ENCODE measurements at regions not wholly inside any gene's neighbourhood (a gene's known extent, or its start where the extent isn't known, plus 50 kb on each side); places are given as distances from the start of the nearest gene placed in this dataset.
A peak's percentile ranks its signal among the peaks of the same experiment; 100 is the strongest.

- TF ChIP-seq GATA3 (IDR thresholded peaks at IDR 0.05; ENCODE audit: low read depth, low read length), result no peak
- TF ChIP-seq GATA2 (IDR thresholded peaks at IDR 0.05; ENCODE audit: low read depth, low read length), result no peak
Observed at GRCh38 chr7:36039671-36040070, 113.4 kb upstream of the EEPD1 start.

GRCh38 chr7:36040679-36041078, 112.4 kb upstream of the EEPD1 start:
- no peak for TF ChIP-seq GATA3 (IDR thresholded peaks at IDR 0.05; ENCODE audit: low read depth, low read length)
- no peak for TF ChIP-seq GATA2 (IDR thresholded peaks at IDR 0.05; ENCODE audit: low read depth, low read length)

- no peak for TF ChIP-seq GATA3 (IDR thresholded peaks at IDR 0.05; ENCODE audit: low read depth, low read length)
- TF ChIP-seq GATA2 (IDR thresholded peaks at IDR 0.05; ENCODE audit: low read depth, low read length), result no peak
Observed at GRCh38 chr7:36044101-36044892, 108.8 kb upstream of the EEPD1 start.

- TF ChIP-seq GATA2 (IDR thresholded peaks at IDR 0.05; ENCODE audit: low read depth, low read length) (no peak), GATA3 (IDR thresholded peaks at IDR 0.05; ENCODE audit: low read depth, low read length) (no peak)
Observed at GRCh38 chr7:36045326-36045725, 107.7 kb upstream of the EEPD1 start.

- TF ChIP-seq GATA2 (IDR thresholded peaks at IDR 0.05; ENCODE audit: low read depth, low read length), result no peak
- no peak for TF ChIP-seq GATA3 (IDR thresholded peaks at IDR 0.05; ENCODE audit: low read depth, low read length)
Observed at GRCh38 chr7:36045830-36046341, 107.2 kb upstream of the EEPD1 start.

- TF ChIP-seq GATA2 (IDR thresholded peaks at IDR 0.05; ENCODE audit: low read depth, low read length) (no peak), GATA3 (IDR thresholded peaks at IDR 0.05; ENCODE audit: low read depth, low read length) (no peak)
Observed at GRCh38 chr7:36047091-36047658, 105.9 kb upstream of the EEPD1 start.

GRCh38 chr7:36048141-36048901, 104.7 kb upstream of the EEPD1 start:
- TF ChIP-seq GATA3 (IDR thresholded peaks at IDR 0.05; ENCODE audit: low read depth, low read length) (peak; percentile 86), GATA2 (IDR thresholded peaks at IDR 0.05; ENCODE audit: low read depth, low read length) (peak; percentile 95)

GRCh38 chr7:36048902-36049240, 104.2 kb upstream of the EEPD1 start:
- TF ChIP-seq GATA3 (IDR thresholded peaks at IDR 0.05; ENCODE audit: low read depth, low read length) (no peak), GATA2 (IDR thresholded peaks at IDR 0.05; ENCODE audit: low read depth, low read length) (no peak)

- no peak for TF ChIP-seq GATA3 (IDR thresholded peaks at IDR 0.05; ENCODE audit: low read depth, low read length)
- no peak for TF ChIP-seq GATA2 (IDR thresholded peaks at IDR 0.05; ENCODE audit: low read depth, low read length)
Observed at GRCh38 chr7:36051501-36051900, 101.6 kb upstream of the EEPD1 start.

GRCh38 chr7:36053589-36053988, 99.5 kb upstream of the EEPD1 start:
- TF ChIP-seq GATA3 (IDR thresholded peaks at IDR 0.05; ENCODE audit: low read depth, low read length) (no peak), GATA2 (IDR thresholded peaks at IDR 0.05; ENCODE audit: low read depth, low read length) (no peak)

- TF ChIP-seq GATA3 (IDR thresholded peaks at IDR 0.05; ENCODE audit: low read depth, low read length) (no peak), GATA2 (IDR thresholded peaks at IDR 0.05; ENCODE audit: low read depth, low read length) (no peak)
Observed at GRCh38 chr7:36054637-36055036, 98.4 kb upstream of the EEPD1 start.

GRCh38 chr7:36055207-36055606, 97.8 kb upstream of the EEPD1 start:
- TF ChIP-seq GATA3 (IDR thresholded peaks at IDR 0.05; ENCODE audit: low read depth, low read length), result no peak
- TF ChIP-seq GATA2 (IDR thresholded peaks at IDR 0.05; ENCODE audit: low read depth, low read length), result no peak

GRCh38 chr7:36057323-36057722, 95.7 kb upstream of the EEPD1 start:
- no peak for TF ChIP-seq GATA2 (IDR thresholded peaks at IDR 0.05; ENCODE audit: low read depth, low read length)

- TF ChIP-seq GATA3 (IDR thresholded peaks at IDR 0.05; ENCODE audit: low read depth, low read length) (no peak), GATA2 (IDR thresholded peaks at IDR 0.05; ENCODE audit: low read depth, low read length) (no peak)
Observed at GRCh38 chr7:36058020-36058592, 94.9 kb upstream of the EEPD1 start.
